IMR-90 (cell line): ENCODE measurements at regions not wholly inside any gene's neighbourhood (a gene's known extent, or its start where the extent isn't known, plus 50 kb on each side); places are given as distances from the start of the nearest gene placed in this dataset.

Experiments
- ATAC-seq: fragments of 200-7000 bp; cut with Tn5 transposase; 2 replicates; pipeline ENCODE4 v1.9.1; 2020; ENCODE audit warnings: low read depth, mild to moderate bottlenecking, moderate library complexity
- BruUV-seq: library from RNA; stranded (reverse); fragments of 400-500 nt; replicated peaks from 2 replicates; lab custom pipeline; 2021; lab: Mats Ljungman, UMichigan
- CTCF ChIA-PET: fragments of 300-600 bp; formaldehyde crosslinking; extraction: SDS; loops from one replicate; lab custom pipeline; 2021; ENCODE audit warnings: antibody characterized with exemption; lab: Yijun Ruan, JAX
- POLR2A ChIA-PET: fragments of 300-600 bp; sonication (Branson Sonifier 250); formaldehyde crosslinking; loops from one replicate; lab custom pipeline; 2022; ENCODE audit warnings: antibody characterized with exemption; ENCODE audit not compliant: unreplicated experiment; lab: Charles Lee
- DNase-seq: peaks from one replicate; pipeline ENCODE4 v3.0.0; 2013
- H2AFZ ChIP-seq: replicated peaks from 2 replicates; pipeline ENCODE3; 2013; ENCODE audit warnings: low read length, mild to moderate bottlenecking; ENCODE audit not compliant: poor library complexity
- H2AK5ac ChIP-seq: 2 replicates; pipeline ENCODE4 v1.6.1; 2013; ENCODE audit warnings: low read depth, low read length, inconsistent platforms
- H2AK9ac ChIP-seq: replicated peaks from 2 replicates; pipeline ENCODE3; 2013; ENCODE audit warnings: mild to moderate bottlenecking, low read depth, low read length, moderate library complexity; ENCODE audit not compliant: poor library complexity
- H2BK120ac ChIP-seq: 2 replicates; pipeline ENCODE4 v1.6.1; 2013; ENCODE audit warnings: low read depth, low read length, inconsistent platforms
- H2BK15ac ChIP-seq: 3 replicates; pipeline ENCODE4 v1.6.1; 2013; ENCODE audit warnings: low read depth, low read length, inconsistent platforms
- H2BK20ac ChIP-seq: 2 replicates; pipeline ENCODE4 v1.6.1; 2013; ENCODE audit warnings: low read depth, mild to moderate bottlenecking, inconsistent platforms, low read length, moderate library complexity
- H2BK5ac ChIP-seq: 2 replicates; pipeline ENCODE4 v1.6.1; 2013; ENCODE audit warnings: mild to moderate bottlenecking, low read depth, low read length, inconsistent platforms; ENCODE audit not compliant: poor library complexity, severe bottlenecking
- H3K14ac ChIP-seq: replicated peaks from 2 replicates; pipeline ENCODE4 v1.6.1; 2013; ENCODE audit warnings: low read depth, low read length, inconsistent platforms
- H3K18ac ChIP-seq: 2 replicates; pipeline ENCODE4 v1.6.1; 2013; ENCODE audit warnings: low read depth, low read length, control low read depth
- H3K23ac ChIP-seq: 2 replicates; pipeline ENCODE4 v1.6.1; 2013; ENCODE audit warnings: low read depth, low read length, inconsistent platforms
- H3K27ac ChIP-seq: 2 replicates; pipeline ENCODE4 v1.5.1; 2013; ENCODE audit warnings: mild to moderate bottlenecking, control low read depth, low read length; ENCODE audit not compliant: insufficient read depth
- H3K27me3 ChIP-seq: 2 replicates; pipeline ENCODE4 v1.6.1; 2013; ENCODE audit warnings: low read length; ENCODE audit not compliant: control insufficient read depth, insufficient read depth
- H3K36me3 ChIP-seq: 2 replicates; pipeline ENCODE4 v1.6.1; 2013; ENCODE audit warnings: low read length, mixed read lengths; ENCODE audit not compliant: control insufficient read depth, insufficient read depth
- H3K4ac ChIP-seq: 2 replicates; pipeline ENCODE4 v1.6.1; 2013; ENCODE audit warnings: low read depth, low read length, inconsistent platforms
- H3K4me1 ChIP-seq: 2 replicates; pipeline ENCODE4 v1.6.1; 2013; ENCODE audit warnings: low read length, mixed read lengths; ENCODE audit not compliant: control insufficient read depth, insufficient read depth
- H3K4me2 ChIP-seq: 2 replicates; pipeline ENCODE4 v1.6.1; 2013; ENCODE audit warnings: low read depth, mild to moderate bottlenecking, control low read depth, low read length, moderate library complexity
- H3K4me3 ChIP-seq: 2 replicates; pipeline ENCODE4 v1.5.1; 2013; ENCODE audit warnings: low read depth, mild to moderate bottlenecking, control low read depth, low read length, moderate library complexity; ENCODE audit not compliant: insufficient read depth
- H3K56ac ChIP-seq: 2 replicates; pipeline ENCODE4 v1.6.1; 2013; ENCODE audit warnings: low read length, inconsistent platforms; ENCODE audit not compliant: insufficient read depth; ENCODE audit errors: extremely low read depth
- H3K79me1 ChIP-seq, 2 experiments: 2 replicates each; pipeline ENCODE4 v1.6.1; 2013; ENCODE audit warnings: low read length in 2 of 2, inconsistent platforms in 1 of 2, low read depth in 1 of 2
- H3K9ac ChIP-seq: 2 replicates; pipeline ENCODE4 v1.6.1; 2013; ENCODE audit warnings: low read depth, low read length, control low read depth
- H3K9me1 ChIP-seq: 2 replicates; pipeline ENCODE4 v1.6.1; 2013; ENCODE audit warnings: low read length, inconsistent platforms; ENCODE audit not compliant: insufficient read depth
- H3K9me3 ChIP-seq: 2 replicates; pipeline ENCODE4 v1.6.1; 2013; ENCODE audit warnings: low read length; ENCODE audit not compliant: control insufficient read depth, insufficient read depth
- H4K20me1 ChIP-seq: 2 replicates; pipeline ENCODE4 v1.6.1; 2013; ENCODE audit warnings: low read length, inconsistent platforms; ENCODE audit not compliant: insufficient read depth
- H4K5ac ChIP-seq: 2 replicates; pipeline ENCODE4 v1.6.1; 2013; ENCODE audit warnings: mild to moderate bottlenecking, low read depth, low read length, control low read depth
- H4K8ac ChIP-seq, 2 experiments: 2 replicates each; pipeline ENCODE4 v1.6.1; 2013; ENCODE audit warnings: low read depth in 2 of 2, low read length in 2 of 2, control low read depth in 1 of 2, inconsistent platforms in 1 of 2
- H4K91ac ChIP-seq: 2 replicates; pipeline ENCODE4 v1.6.1; 2013; ENCODE audit warnings: low read depth, low read length, inconsistent platforms; ENCODE audit not compliant: insufficient read depth
- BHLHE40 ChIP-seq: fragments of 150-350 bp; IDR thresholded peaks from 2 replicates; pipeline ENCODE4 v1.6.1; 2016; ENCODE audit warnings: mild to moderate bottlenecking, low read depth, low read length
- CEBPB ChIP-seq: IDR thresholded peaks from 2 replicates; pipeline ENCODE4 v1.6.1; 2012; ENCODE audit warnings: low read depth, low read length, improper control_type of control experiment
- CHD1 ChIP-seq: IDR thresholded peaks from 2 replicates; pipeline ENCODE4 v1.6.1; 2012; ENCODE audit warnings: low read depth, low read length, improper control_type of control experiment
- MAFK ChIP-seq: IDR thresholded peaks from 2 replicates; pipeline ENCODE4 v1.6.1; 2012; ENCODE audit warnings: low read depth, low read length, improper control_type of control experiment
- MXI1 ChIP-seq: IDR thresholded peaks from 2 replicates; pipeline ENCODE4 v1.6.1; 2012; ENCODE audit warnings: low read depth, mild to moderate bottlenecking, low read length, moderate library complexity, borderline replicate concordance
- NFE2L2 ChIP-seq: fragments of 150-350 bp; IDR thresholded peaks from 2 replicates; pipeline ENCODE4 v1.6.1; 2016; ENCODE audit warnings: low read depth, mild to moderate bottlenecking, low read length
- POLR2A ChIP-seq: IDR thresholded peaks from 2 replicates; pipeline ENCODE4 v1.6.1; 2012; ENCODE audit warnings: mild to moderate bottlenecking, low read depth, low read length
- RAD21 ChIP-seq: IDR thresholded peaks from 2 replicates; pipeline ENCODE4 v1.6.1; 2012; ENCODE audit warnings: low read length, improper control_type of control experiment
- RCOR1 ChIP-seq: IDR thresholded peaks from 2 replicates; pipeline ENCODE4 v1.6.1; 2012; ENCODE audit warnings: mild to moderate bottlenecking, low read length, improper control_type of control experiment; ENCODE audit not compliant: insufficient replicate concordance
- RFX5 ChIP-seq: IDR thresholded peaks from 2 replicates; pipeline ENCODE4 v1.8.0; 2012; ENCODE audit warnings: low read depth, mild to moderate bottlenecking, low read length, moderate library complexity
- SMC3 ChIP-seq: fragments of 150-350 bp; IDR thresholded peaks from 2 replicates; pipeline ENCODE4 v1.6.1; 2016; ENCODE audit warnings: low read depth, mild to moderate bottlenecking, antibody characterized with exemption, low read length, moderate library complexity
- WGBS, 2 experiments: methylation state at CpG; one replicate each; pipeline versions ENCODE4 v1.1.5 to v1.1.7; 2013; ENCODE audit warnings: missing lambda C conversion rate in 2 of 2; ENCODE audit not compliant: insufficient read length in 1 of 2; ENCODE audit errors: extremely low coverage in 2 of 2; 5-methylcytosine and 5-hydroxymethylcytosine counted together
- dilution Hi-C: fragments of 300-500 bp; cut with HindIII; formaldehyde crosslinking; loops from one replicate; pipeline ENCODE4 v1.14.3; 2018; ENCODE audit warnings: low sequenced_read_pairs; ENCODE audit not compliant: unreplicated experiment
- in situ Hi-C: fragments of 300-500 bp; cut with MboI; formaldehyde crosslinking; loops from 3 replicates; pipeline ENCODE4 v1.14.3; 2019; ENCODE audit warnings: low sequenced_read_pairs, inconsistent platforms, mixed read lengths
- intact Hi-C: fragments of 100-400 bp; cut with micrococcal nuclease; formaldehyde crosslinking; loops from 2 replicates; pipeline ENCODE4 v1.10.0; 2022
- TF ChIP-seq, protein P1 (sequence below): fragments of 150-350 bp; IDR thresholded peaks from 2 replicates; pipeline ENCODE4 v1.6.1; 2017; ENCODE audit warnings: mild to moderate bottlenecking, antibody characterized with exemption, low read length, low read depth
- TF ChIP-seq, protein P2 (sequence below): conservative IDR thresholded peaks from 2 replicates; pipeline ENCODE4 v1.5.1; 2012; ENCODE audit warnings: mild to moderate bottlenecking, low read depth, low read length, improper control_type of control experiment

DNA sequence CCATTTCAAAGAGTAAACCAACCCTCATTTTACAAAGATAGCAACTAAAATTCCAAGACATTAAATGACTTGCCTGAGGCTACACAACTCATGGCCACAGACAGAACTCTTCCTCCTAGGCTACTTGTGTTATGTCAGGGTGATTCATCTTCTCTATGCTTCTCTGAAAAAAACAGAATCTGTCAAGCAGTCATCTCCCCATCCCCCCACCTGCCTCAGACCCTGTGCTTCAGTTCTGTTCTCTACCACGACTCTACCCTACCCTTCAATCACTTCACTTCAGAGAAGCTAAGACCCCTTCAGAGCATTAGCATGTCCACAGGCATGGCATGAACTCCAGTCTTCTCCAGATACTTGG is 277.7 kb upstream of the PTGER4 start:
- Histone ChIP-seq H2AK9ac (peak overlapping the region; percentile 55), H3K23ac (peak overlapping the region; percentile 49; the same call in 1 of the 2 replicates), H3K27me3 (no peaks in the 10 kb centered on the region), H3K14ac (peak overlapping the region; percentile 59; the same call in 1 of the 2 replicates), H4K20me1 (no peaks in the 10 kb centered on the region), H4K8ac (no peak overlapping the region), H3K9me1 (peaks cover 6% of the 10 kb centered on the region), H2BK15ac (peak overlapping the region; percentile 20; the same call in 1 of the 3 replicates), H3K79me1 (no peaks in the 10 kb centered on the region), H3K18ac (no peak overlapping the region), H3K56ac (no peak overlapping the region), H4K5ac (no peak overlapping the region), H3K4me2 (no peak overlapping the region), H3K4ac (peak overlapping the region; percentile 47; the same call in 1 of the 2 replicates), H3K9me3 (no peaks in the 10 kb centered on the region), H3K4me1 (peaks cover 5% of the 10 kb centered on the region; the same call in 1 of the 2 replicates), H2AFZ (no peak overlapping the region), H2BK5ac (peak overlapping the region; percentile 13), H3K36me3 (no peaks in the 10 kb centered on the region), H3K27ac (no peak overlapping the region), H3K9ac (no peak overlapping the region), H2AK5ac (0 out of 2 replicates have a peak overlapping the region, but pooled peaks have one; percentile 30), H2BK20ac (peak overlapping the region; percentile 33), H4K91ac (no peak overlapping the region; the same call in 1 of the 2 replicates), H2BK120ac (no peak overlapping the region; the same call in 1 of the 2 replicates), H3K4me3 (no peak overlapping the region)
- ChIA-PET POLR2A (no interaction called here), CTCF (interaction anchor here (1.1 kb wide), 1 partner anchor 10 kb away, joined by 3 read pairs; no protein-coding TSS in a partner anchor)
- TF ChIP-seq, protein P1, sequence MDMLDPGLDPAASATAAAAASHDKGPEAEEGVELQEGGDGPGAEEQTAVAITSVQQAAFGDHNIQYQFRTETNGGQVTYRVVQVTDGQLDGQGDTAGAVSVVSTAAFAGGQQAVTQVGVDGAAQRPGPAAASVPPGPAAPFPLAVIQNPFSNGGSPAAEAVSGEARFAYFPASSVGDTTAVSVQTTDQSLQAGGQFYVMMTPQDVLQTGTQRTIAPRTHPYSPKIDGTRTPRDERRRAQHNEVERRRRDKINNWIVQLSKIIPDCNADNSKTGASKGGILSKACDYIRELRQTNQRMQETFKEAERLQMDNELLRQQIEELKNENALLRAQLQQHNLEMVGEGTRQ: no peak
- TF ChIP-seq NFE2L2 (no peak), RAD21 (no peak), MXI1 (no peak), RFX5 (no peak), MAFK (no peak), BHLHE40 (no peak), POLR2A (no peak), CHD1 (no peak), SMC3 (no peak), RCOR1 (no peak), CEBPB (no peak)
- TF ChIP-seq, protein P2, sequence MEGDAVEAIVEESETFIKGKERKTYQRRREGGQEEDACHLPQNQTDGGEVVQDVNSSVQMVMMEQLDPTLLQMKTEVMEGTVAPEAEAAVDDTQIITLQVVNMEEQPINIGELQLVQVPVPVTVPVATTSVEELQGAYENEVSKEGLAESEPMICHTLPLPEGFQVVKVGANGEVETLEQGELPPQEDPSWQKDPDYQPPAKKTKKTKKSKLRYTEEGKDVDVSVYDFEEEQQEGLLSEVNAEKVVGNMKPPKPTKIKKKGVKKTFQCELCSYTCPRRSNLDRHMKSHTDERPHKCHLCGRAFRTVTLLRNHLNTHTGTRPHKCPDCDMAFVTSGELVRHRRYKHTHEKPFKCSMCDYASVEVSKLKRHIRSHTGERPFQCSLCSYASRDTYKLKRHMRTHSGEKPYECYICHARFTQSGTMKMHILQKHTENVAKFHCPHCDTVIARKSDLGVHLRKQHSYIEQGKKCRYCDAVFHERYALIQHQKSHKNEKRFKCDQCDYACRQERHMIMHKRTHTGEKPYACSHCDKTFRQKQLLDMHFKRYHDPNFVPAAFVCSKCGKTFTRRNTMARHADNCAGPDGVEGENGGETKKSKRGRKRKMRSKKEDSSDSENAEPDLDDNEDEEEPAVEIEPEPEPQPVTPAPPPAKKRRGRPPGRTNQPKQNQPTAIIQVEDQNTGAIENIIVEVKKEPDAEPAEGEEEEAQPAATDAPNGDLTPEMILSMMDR: no peak
- peak; percentile 30 for DNase-seq
- ATAC-seq: 0 out of 2 replicates have a peak, but pooled peaks have one; percentile 13
- BruUV-seq: no TSS peak
- WGBS, 2 experiments: 33% methylated on average over 1 of the region's 1 CpG; no CpG with 5 or more reads in 1 of the 2 experiments
- in situ Hi-C loops: no loop called here
- dilution Hi-C loops: no loop called here
- intact Hi-C loops: loop anchor here (5.0 kb wide), 1 partner anchor 275 kb away; the partner anchor contains the start of gene PTGER4
